ENCODE measurements at regions not wholly inside any gene's neighbourhood (a gene's known extent, or its start where the extent isn't known, plus 50 kb on each side); places are given as distances from the start of the nearest gene placed in this dataset.

- no peaks in the 10 kb centered on the region for H3K9me3 ChIP-seq
- H3K27ac ChIP-seq = no peak overlapping the region
- H3K27me3 ChIP-seq = no peaks in the 10 kb centered on the region
- TF ChIP-seq, protein P1, sequence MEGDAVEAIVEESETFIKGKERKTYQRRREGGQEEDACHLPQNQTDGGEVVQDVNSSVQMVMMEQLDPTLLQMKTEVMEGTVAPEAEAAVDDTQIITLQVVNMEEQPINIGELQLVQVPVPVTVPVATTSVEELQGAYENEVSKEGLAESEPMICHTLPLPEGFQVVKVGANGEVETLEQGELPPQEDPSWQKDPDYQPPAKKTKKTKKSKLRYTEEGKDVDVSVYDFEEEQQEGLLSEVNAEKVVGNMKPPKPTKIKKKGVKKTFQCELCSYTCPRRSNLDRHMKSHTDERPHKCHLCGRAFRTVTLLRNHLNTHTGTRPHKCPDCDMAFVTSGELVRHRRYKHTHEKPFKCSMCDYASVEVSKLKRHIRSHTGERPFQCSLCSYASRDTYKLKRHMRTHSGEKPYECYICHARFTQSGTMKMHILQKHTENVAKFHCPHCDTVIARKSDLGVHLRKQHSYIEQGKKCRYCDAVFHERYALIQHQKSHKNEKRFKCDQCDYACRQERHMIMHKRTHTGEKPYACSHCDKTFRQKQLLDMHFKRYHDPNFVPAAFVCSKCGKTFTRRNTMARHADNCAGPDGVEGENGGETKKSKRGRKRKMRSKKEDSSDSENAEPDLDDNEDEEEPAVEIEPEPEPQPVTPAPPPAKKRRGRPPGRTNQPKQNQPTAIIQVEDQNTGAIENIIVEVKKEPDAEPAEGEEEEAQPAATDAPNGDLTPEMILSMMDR (IDR thresholded peaks at IDR 0.05) = no peak
- TF ChIP-seq EP300 (IDR thresholded peaks at IDR 0.05) (no peak), POLR2A (IDR thresholded peaks at IDR 0.05) (no peak), POLR2AphosphoS5 (IDR thresholded peaks at IDR 0.05) (no peak)
- DNase-seq (ENCODE audit: low spot score in 2 of 2) = no peak
- WGBS = 66% methylated on average over 4 of the region's 4 CpGs
- H3K4me1 ChIP-seq = no peaks in the 10 kb centered on the region
- H3K36me3 ChIP-seq = no peaks in the 10 kb centered on the region
- H3K4me3 ChIP-seq = no peak overlapping the region
These were observed 387.4 kb upstream of the CPEB2 start for GRCh38 chr4:14614840-14615239.

DNA sequence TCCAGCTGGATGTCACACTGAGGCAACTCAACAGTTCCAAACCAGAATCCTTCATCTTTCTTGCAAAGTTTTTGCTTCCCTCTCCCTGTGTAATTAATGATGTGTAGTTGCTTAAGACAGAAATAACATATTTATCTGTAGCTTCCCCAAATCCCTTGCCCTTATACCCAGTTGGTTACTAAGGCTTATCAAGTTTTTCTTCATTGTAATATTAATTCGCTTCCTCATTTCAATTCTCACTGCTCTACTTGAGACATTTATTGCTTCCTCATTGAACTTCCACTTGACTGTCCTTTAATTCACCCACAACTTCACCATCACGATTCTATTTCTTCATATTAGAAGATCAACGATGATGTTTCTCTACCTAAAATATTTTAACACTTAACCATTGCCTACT lies 386.6 kb upstream of the CPEB2 start:
- Histone ChIP-seq H3K4me1 (no peaks in the 10 kb centered on the region), H3K27ac (no peak overlapping the region), H3K9me3 (no peaks in the 10 kb centered on the region), H3K27me3 (no peaks in the 10 kb centered on the region), H3K36me3 (no peaks in the 10 kb centered on the region), H3K4me3 (no peak overlapping the region)
- DNase-seq (ENCODE audit: low spot score in 2 of 2) = no peak
- TF ChIP-seq POLR2AphosphoS5 (IDR thresholded peaks at IDR 0.05) = no peak
- 78% methylated on average over 3 of the region's 3 CpGs for WGBS

- WGBS = 62% methylated on average over 1 of the region's 1 CpG
- Histone ChIP-seq H3K4me1 (no peaks in the 10 kb centered on the region), H3K27ac (no peak overlapping the region), H3K36me3 (no peaks in the 10 kb centered on the region), H3K9me3 (no peaks in the 10 kb centered on the region), H3K4me3 (no peak overlapping the region), H3K27me3 (no peaks in the 10 kb centered on the region)
- no peak for DNase-seq (ENCODE audit: low spot score in 2 of 2)
- TF ChIP-seq POLR2A (IDR thresholded peaks at IDR 0.05) = no peak
- TF ChIP-seq, protein P1 (IDR thresholded peaks at IDR 0.05) = no peak
- TF ChIP-seq POLR2AphosphoS5 (IDR thresholded peaks at IDR 0.05) = no peak
- TF ChIP-seq EP300 (IDR thresholded peaks at IDR 0.05) = no peak
These were observed 381.6 kb upstream of the CPEB2 start for GRCh38 chr4:14620567-14621141.

- WGBS = 80% methylated on average over 7 of the region's 7 CpGs
- Histone ChIP-seq H3K4me3 (no peak overlapping the region), H3K36me3 (no peaks in the 10 kb centered on the region), H3K4me1 (no peaks in the 10 kb centered on the region), H3K27me3 (no peaks in the 10 kb centered on the region), H3K27ac (no peak overlapping the region), H3K9me3 (no peaks in the 10 kb centered on the region)
- TF ChIP-seq POLR2AphosphoS5 (IDR thresholded peaks at IDR 0.05) = no peak
- no peak for TF ChIP-seq EP300 (IDR thresholded peaks at IDR 0.05)
- TF ChIP-seq POLR2A (IDR thresholded peaks at IDR 0.05) = no peak
- TF ChIP-seq, protein P1 (IDR thresholded peaks at IDR 0.05) = no peak
- no peak for DNase-seq (ENCODE audit: low spot score in 2 of 2)
These were observed 380.4 kb upstream of the CPEB2 start for GRCh38 chr4:14621731-14622463.

GRCh38 chr4:14627038-14627437 lies 375.2 kb upstream of the CPEB2 start:
- no peaks in the 10 kb centered on the region for H3K9me3 ChIP-seq
- no peak for DNase-seq (ENCODE audit: low spot score in 2 of 2)
- no peaks in the 10 kb centered on the region for H3K4me1 ChIP-seq
- no peaks in the 10 kb centered on the region for H3K36me3 ChIP-seq
- no peak overlapping the region for H3K4me3 ChIP-seq
- no peaks in the 10 kb centered on the region for H3K27me3 ChIP-seq
- WGBS = 87% methylated on average over 5 of the region's 5 CpGs
- H3K27ac ChIP-seq = no peak overlapping the region
- no peak for TF ChIP-seq EP300 (IDR thresholded peaks at IDR 0.05)
- TF ChIP-seq, protein P1 (IDR thresholded peaks at IDR 0.05) = no peak
- no peak for TF ChIP-seq POLR2AphosphoS5 (IDR thresholded peaks at IDR 0.05)
- TF ChIP-seq POLR2A (IDR thresholded peaks at IDR 0.05) = no peak
